Gastrocnemius medialis (tissue), 4 donors: ENCODE measurements at regions not wholly inside any gene's neighbourhood (a gene's known extent, or its start where the extent isn't known, plus 50 kb on each side); places are given as distances from the start of the nearest gene placed in this dataset.

Experiments used
- ATAC-seq, 2 donors: fragments of 150-250 bp; one replicate each; pipeline ENCODE4 v1.9.1; 2016
- DNase-seq, 2 donors: peaks; one replicate each; pipeline ENCODE4 v3.0.0-alpha.2; 2019
- H3K27ac ChIP-seq, 4 donors: fragments of 200-600 bp; sonication (generic); 1 replicate in 1 of 4; 2 replicates in 3 of 4; pipeline ENCODE4 v1.5.1; 2016 to 2018; ENCODE audit warnings: mild to moderate bottlenecking in 2 of 4, moderate library complexity in 1 of 4
- H3K27me3 ChIP-seq, 3 donors: fragments of 200-600 bp; sonication (generic) in 2 of 3; 1 replicate in 1 of 3; 2 replicates in 2 of 3; pipeline versions ENCODE4 v1.5.1 to v1.6.0; 2016 to 2019; ENCODE audit warnings: mild to moderate bottlenecking in 1 of 3, moderate library complexity in 1 of 3
- H3K36me3 ChIP-seq, 2 donors: fragments of 200-600 bp; sonication (generic) in 1 of 2; one replicate each; pipeline ENCODE4 v1.5.1; 2017 to 2018
- H3K4me1 ChIP-seq, 2 donors: fragments of 200-600 bp; sonication (generic) in 1 of 2; one replicate each; pipeline ENCODE4 v1.5.1; 2016 to 2017; ENCODE audit warnings: mild to moderate bottlenecking in 2 of 2
- H3K4me3 ChIP-seq, 4 donors: fragments of 200-600 bp; sonication (generic) in 3 of 4; 1 replicate in 1 of 4; 2 replicates in 3 of 4; pipeline ENCODE4 v1.5.1; 2016 to 2019; ENCODE audit warnings: mild to moderate bottlenecking in 2 of 4
- H3K9me3 ChIP-seq, 3 donors: fragments of 200-600 bp; sonication (generic) in 2 of 3; 1 replicate in 1 of 3; 2 replicates in 2 of 3; pipeline ENCODE4 v1.5.1; 2016 to 2019
- POLR2A ChIP-seq, 2 donors: fragments of 450-650 bp; IDR thresholded peaks; one replicate each; pipeline ENCODE4 v1.6.1; 2017; ENCODE audit warnings: antibody characterized with exemption in 2 of 2, mild to moderate bottlenecking in 2 of 2, moderate library complexity in 2 of 2
- in situ Hi-C, 4 donors: fragments of 200-750 bp; cut with MboI; loops; one replicate each; pipeline versions ENCODE4 v1.15.0 to v1.8.0; 2017; ENCODE audit warnings: low sequenced_read_pairs in 4 of 4
- intact Hi-C: fragments of 100-400 bp; cut with DNase I; formaldehyde crosslinking; loops from one replicate; pipeline ENCODE4 v1.15.1; 2023; ENCODE audit warnings: low total_unique reads
- TF ChIP-seq, protein P1 (sequence below), 5 experiments: fragments of 450-650 bp in 3 of 5; fragments of 200-600 bp in 2 of 5; sonication (generic) in 2 of 5; IDR thresholded peaks in 4 of 5; conservative IDR thresholded peaks in 1 of 5; 1 replicate in 4 of 5; 2 replicates in 1 of 5; pipeline ENCODE4 v1.5.1; 2016 to 2019; ENCODE audit warnings: antibody characterized with exemption in 5 of 5, mild to moderate bottlenecking in 3 of 5, moderate library complexity in 3 of 5

DNA sequence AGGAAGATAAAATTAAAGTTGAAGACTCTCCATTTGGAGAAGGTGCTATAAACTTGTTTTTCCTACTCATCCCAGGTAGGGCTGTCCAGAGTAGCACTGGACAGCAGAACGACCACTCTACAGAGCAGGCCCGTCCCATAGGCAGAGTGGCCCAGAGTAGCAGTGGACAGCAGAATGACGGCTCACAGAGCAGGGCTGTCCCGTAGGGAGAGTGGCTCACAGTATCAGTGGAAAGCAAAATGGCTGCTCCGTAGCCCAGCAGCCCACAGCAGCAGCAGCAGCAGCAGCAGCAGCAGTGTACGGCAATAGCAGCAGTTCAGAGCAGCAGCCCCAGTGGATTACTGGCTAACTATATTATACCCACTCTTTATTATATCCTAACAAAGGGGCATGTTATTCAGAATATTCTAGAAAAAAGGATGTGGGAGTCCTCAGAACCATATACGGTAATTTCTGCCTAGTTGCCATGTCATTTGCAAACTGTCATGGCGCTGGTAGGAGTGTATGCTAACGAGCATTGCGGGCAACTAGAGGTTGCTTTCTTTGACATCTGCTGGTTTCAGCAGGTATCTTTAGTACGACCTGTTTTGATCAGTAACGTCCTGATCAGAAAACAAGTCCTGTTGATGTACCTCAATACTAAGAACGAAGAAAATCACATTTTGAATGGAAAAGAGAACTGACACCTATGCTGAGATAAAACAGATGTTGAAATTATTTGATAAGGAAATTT, 567.3 kb downstream of the SLC16A7 start:
- no peak overlapping the region for H3K4me3 ChIP-seq
- intact Hi-C loops (no loop called here), in situ Hi-C loops (no loop called here)
- H3K9me3 ChIP-seq, result no peaks in the 10 kb centered on the region
- ATAC-seq (no peak), DNase-seq (no peak)
- H3K4me1 ChIP-seq, result no peaks in the 10 kb centered on the region
- no peak overlapping the region for H3K27ac ChIP-seq
- H3K27me3 ChIP-seq, result no peaks in the 10 kb centered on the region
- no peaks in the 10 kb centered on the region for H3K36me3 ChIP-seq
- TF ChIP-seq, protein P1, sequence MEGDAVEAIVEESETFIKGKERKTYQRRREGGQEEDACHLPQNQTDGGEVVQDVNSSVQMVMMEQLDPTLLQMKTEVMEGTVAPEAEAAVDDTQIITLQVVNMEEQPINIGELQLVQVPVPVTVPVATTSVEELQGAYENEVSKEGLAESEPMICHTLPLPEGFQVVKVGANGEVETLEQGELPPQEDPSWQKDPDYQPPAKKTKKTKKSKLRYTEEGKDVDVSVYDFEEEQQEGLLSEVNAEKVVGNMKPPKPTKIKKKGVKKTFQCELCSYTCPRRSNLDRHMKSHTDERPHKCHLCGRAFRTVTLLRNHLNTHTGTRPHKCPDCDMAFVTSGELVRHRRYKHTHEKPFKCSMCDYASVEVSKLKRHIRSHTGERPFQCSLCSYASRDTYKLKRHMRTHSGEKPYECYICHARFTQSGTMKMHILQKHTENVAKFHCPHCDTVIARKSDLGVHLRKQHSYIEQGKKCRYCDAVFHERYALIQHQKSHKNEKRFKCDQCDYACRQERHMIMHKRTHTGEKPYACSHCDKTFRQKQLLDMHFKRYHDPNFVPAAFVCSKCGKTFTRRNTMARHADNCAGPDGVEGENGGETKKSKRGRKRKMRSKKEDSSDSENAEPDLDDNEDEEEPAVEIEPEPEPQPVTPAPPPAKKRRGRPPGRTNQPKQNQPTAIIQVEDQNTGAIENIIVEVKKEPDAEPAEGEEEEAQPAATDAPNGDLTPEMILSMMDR (IDR thresholded peaks at IDR 0.05 in 4 of 5, conservative IDR thresholded peaks at IDR 0.05 in 1 of 5), result no peak
- TF ChIP-seq POLR2A (IDR thresholded peaks at IDR 0.05), result no peak

GRCh38 chr12:60165781-60166180, 570.0 kb downstream of the SLC16A7 start:
- intact Hi-C loops, result no loop called here
- H3K4me1 ChIP-seq, result no peaks in the 10 kb centered on the region
- DNase-seq, result no peak
- H3K9me3 ChIP-seq, result no peaks in the 10 kb centered on the region
- no peaks in the 10 kb centered on the region for H3K36me3 ChIP-seq
- H3K27me3 ChIP-seq, result no peaks in the 10 kb centered on the region
- no peak overlapping the region for H3K4me3 ChIP-seq
- TF ChIP-seq POLR2A (IDR thresholded peaks at IDR 0.05), result no peak
- TF ChIP-seq, protein P1 (IDR thresholded peaks at IDR 0.05 in 4 of 5, conservative IDR thresholded peaks at IDR 0.05 in 1 of 5), result no peak
- in situ Hi-C loops, result no loop called here
- no peak for ATAC-seq
- H3K27ac ChIP-seq, result no peak overlapping the region

- TF ChIP-seq, protein P1 (IDR thresholded peaks at IDR 0.05 in 4 of 5, conservative IDR thresholded peaks at IDR 0.05 in 1 of 5), result no peak
- no peak for TF ChIP-seq POLR2A (IDR thresholded peaks at IDR 0.05)
- intact Hi-C loops (no loop called here), in situ Hi-C loops (no loop called here)
- Histone ChIP-seq H3K4me3 (no peak overlapping the region), H3K4me1 (no peaks in the 10 kb centered on the region), H3K27me3 (no peaks in the 10 kb centered on the region), H3K27ac (no peak overlapping the region), H3K36me3 (no peaks in the 10 kb centered on the region), H3K9me3 (no peaks in the 10 kb centered on the region)
- ATAC-seq (no peak), DNase-seq (no peak)
These were observed 572.6 kb downstream of the SLC16A7 start for GRCh38 chr12:60168441-60168840.

DNA sequence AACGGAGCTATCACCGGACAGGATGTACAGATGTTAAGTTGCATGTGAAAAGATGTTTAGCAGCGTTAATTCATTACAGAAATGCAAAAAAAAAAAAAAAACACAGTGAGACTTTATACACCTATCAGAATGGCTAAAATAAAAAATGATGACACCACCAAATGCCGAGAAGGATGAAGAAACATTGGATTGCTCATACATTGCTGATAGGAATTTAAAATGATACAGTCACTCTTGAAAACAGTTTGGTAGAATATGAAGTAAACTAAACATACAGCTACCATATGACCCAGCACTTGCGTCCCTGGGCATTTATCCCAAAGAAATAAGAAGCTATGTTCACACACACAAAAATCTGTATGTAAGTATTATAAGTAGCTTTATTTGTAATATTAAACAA, 574.1 kb downstream of the SLC16A7 start:
- Histone ChIP-seq H3K27me3 (no peaks in the 10 kb centered on the region), H3K9me3 (no peaks in the 10 kb centered on the region), H3K4me1 (no peaks in the 10 kb centered on the region), H3K36me3 (no peaks in the 10 kb centered on the region), H3K27ac (no peak overlapping the region), H3K4me3 (no peak overlapping the region)
- no peak for DNase-seq
- in situ Hi-C loops, result no loop called here
- TF ChIP-seq, protein P1 (IDR thresholded peaks at IDR 0.05 in 4 of 5, conservative IDR thresholded peaks at IDR 0.05 in 1 of 5), result no peak
- TF ChIP-seq POLR2A (IDR thresholded peaks at IDR 0.05), result no peak
- intact Hi-C loops, result no loop called here
- ATAC-seq, result no peak
